NCI-H2171 treated with DMSO at 0.1 percent for 48 hours (cell line): ENCODE measurements at regions not wholly inside any gene's neighbourhood (a gene's known extent, or its start where the extent isn't known, plus 50 kb on each side); places are given as distances from the start of the nearest gene placed in this dataset.
A peak's percentile ranks its signal among the peaks of the same experiment; 100 is the strongest.

Experiments
- DNase-seq: peaks from one replicate; lab custom pipeline; 2025; lab: John Stamatoyannopoulos, UW

DNA sequence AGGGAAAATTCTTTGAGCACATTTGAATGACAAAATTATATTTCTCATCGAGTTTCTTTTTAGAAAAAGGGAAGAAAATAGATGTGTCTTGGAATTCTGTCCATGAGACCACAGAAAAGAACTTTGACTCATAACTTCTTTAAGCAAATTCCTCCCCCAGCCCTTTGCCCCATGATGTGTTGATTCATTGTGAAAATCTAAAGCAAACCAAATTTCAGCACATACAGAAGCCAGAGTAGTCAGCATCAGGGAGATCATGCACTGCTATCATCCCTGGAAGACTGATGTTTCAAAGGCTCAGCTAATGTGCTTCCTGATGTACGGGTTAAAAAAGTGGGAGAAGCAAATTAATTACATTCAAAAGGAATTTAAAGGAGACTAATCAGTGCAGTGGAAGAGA lies 159.7 kb downstream of the FAT3 start:
- DNase-seq: no peak

DNA sequence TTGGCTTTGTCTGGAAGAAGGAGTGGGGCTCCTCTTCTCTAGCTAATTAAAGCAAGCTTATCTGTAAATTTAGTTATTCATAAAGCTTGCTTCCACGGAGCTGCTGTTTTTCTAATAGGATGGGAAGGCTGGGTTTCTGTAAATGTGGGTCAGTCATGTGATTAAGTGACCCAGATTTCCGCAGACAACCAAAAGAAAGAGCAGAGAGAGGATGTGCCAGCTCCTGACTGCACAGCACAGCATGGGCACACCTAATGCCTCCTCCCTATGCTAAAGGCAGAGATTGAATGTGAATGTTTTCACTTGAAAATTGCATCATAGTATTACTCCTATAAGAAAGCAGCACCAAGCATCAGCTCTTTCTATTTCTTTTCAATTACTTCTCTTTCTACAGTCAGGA lies 160.2 kb downstream of the FAT3 start:
- no peak for DNase-seq

DNA sequence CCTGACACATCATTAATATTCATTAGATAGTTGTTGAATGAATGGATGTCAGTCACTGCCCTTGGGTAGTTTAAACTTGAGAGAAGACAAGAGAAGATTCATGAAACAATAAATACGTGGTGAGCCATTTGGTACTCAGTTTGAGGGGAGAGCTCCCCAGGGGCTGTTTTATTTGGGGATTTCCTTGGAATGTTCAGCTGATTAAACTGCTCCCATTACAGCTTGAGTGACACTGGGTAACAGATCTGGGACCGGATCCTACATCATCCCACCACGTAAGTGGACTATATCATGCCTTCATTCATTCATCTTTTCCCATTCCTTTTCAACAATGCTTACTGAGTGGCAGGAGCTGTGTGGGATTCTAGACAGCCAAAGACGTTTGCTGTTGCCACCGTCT lies 162.0 kb downstream of the FAT3 start:
- no peak for DNase-seq

DNA sequence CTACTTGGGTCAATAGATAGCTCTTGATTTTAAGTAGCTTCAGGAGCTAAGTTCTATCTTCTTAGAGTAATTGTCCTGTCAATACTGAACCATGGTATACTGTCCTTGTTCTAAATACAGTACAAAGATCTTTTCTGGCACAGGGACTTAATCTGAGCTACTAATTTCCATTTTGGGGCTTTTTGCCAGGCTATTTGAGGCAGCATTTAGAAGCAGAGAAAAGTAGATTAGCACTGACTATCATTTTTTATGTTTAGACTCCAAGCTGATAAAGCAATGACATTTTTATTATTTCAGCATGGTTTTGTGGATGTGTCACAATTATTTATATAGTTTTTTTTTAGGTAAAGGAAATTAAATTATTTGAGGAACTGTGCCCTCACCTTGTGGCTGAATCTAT lies 163.2 kb downstream of the FAT3 start:
- no peak for DNase-seq

DNA sequence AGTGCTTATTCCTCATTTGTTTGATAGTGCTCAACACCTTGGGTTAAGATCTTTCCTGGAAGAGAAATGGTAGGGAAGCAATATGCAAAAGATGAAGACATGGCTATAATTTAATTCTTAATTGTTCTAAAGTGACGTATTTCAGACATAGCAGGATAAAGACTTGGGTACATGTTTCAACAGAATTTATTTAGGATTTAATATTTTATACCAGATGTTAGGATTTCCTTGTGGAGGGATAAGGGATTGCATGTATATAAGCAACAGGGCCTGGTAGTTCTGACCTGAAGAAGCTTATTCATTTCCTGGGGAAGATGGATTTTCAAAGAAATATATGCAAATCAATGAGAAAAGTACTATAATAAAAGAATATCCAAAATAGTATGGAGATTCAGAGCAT lies 163.8 kb downstream of the FAT3 start:
- no peak for DNase-seq

DNA sequence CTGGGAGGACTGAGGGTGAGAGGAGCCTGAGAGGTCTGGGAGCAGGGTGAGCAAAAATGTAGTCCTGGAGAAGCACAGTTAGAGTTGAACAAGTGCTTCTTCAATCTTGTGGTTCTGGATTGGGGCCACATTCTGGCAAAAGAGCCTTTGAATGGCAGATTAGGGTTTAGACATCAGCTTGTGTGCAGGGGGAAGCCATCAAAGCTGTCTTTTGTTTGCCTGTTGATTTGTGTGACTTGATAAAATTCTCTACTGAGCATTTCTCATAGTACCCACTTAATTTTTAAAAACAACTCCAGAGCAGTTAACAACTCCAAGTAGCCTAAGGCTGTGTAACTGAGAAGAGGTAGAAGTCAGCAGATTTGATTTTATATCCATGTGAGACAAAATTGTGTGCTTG lies 166.2 kb downstream of the FAT3 start:
- DNase-seq: no peak

DNA sequence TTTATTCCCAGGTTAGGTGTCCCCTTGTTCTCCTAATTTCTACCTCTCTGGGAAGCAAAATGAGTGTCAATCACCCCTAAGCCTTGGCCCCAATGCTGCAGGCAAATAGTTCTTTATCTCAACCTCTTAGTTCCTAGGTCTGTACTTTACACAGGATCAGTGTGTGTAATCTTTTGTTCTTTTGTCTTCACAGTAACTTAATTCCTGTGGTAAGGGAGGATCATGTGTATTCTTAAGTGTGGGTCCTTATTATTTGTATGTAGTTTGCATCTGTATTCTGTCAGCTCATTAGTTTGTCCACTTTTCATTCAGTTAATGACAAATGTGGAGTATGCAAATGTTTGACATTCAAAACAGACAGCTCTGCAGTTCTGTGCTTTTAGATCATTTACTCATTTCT lies 166.7 kb downstream of the FAT3 start:
- no peak for DNase-seq

DNA sequence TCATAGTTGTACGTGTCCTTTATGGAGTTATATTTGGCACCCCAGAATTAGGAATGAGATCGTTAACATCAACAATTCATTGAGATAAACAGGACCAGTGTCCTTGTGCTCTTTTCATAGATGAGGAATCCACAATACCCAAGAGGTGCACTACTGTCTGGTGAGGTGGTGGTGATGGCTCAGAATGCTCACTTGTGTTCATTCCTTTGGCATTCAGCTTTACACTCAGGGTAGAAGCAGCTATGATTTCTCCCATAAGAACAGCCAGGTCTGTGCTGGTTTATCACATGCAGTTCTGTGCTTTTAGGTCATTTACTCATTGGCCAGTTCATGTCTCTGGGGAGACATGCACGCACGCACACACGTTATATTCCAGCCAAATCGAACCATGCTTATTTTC lies 167.2 kb downstream of the FAT3 start:
- DNase-seq: no peak

DNA sequence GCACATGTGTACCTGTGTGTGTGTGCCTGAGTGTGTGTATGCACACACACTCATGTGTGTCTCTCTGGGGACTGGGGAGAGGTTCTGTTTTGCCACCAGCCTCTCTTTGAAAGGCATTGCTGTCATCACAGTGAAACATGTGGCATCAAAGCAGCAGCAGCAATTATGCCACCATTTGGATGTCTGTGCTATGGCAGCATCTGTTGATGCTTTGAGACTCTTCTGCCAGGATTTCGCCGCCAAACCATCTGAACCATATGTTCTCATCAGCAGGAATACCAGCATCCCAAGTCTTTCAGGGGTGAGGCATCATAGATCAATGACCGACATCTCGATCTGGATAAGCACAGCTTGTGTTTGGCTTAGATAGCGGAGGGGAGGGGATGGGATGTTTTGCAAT lies 168.6 kb downstream of the FAT3 start:
- DNase-seq: peak; percentile 9

DNA sequence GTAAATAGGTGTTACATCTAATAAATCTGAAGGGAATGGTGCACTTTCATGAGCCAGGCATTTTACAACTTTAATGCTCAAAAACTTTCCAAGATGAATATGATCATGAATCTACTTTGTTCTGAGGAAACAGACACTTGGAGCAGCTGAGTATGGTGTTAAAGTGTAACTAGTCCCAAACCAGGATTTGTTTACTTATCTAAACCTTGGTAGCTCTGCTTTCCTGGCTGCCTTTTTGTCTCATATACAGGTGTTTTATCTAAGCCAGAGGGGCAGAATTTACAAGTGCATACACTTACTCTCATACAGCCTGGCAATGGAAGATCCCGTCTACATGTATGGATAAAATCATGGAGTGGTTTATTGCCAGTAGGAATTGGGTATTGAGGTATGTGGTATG lies 171.5 kb downstream of the FAT3 start:
- DNase-seq: no peak

DNA sequence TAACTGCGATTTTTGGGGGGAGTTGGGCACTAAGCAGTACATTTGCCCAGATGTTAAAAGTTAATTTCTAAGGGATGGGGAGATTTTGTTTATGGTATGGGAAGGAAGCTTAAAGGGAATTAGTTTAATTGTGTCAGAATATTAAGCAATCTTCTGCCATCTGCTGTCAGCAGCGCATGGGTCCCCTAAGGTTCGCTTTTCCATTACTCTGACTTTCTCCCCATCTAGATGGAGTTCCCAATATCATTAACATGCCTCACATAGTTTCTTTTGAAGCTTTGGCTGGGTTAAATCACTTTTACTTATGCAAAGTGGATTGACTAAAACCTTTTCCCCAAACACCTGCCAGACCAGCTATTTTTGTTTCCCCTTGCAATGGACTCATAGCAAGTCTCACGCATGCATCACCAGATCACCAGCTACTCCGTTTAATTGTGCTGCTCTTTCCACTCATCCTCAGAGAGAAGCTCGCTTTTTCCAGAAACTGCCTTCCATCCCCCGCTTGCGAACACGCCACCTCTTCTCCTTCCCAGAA lies 172.7 kb downstream of the FAT3 start:
- no peak for DNase-seq

DNA sequence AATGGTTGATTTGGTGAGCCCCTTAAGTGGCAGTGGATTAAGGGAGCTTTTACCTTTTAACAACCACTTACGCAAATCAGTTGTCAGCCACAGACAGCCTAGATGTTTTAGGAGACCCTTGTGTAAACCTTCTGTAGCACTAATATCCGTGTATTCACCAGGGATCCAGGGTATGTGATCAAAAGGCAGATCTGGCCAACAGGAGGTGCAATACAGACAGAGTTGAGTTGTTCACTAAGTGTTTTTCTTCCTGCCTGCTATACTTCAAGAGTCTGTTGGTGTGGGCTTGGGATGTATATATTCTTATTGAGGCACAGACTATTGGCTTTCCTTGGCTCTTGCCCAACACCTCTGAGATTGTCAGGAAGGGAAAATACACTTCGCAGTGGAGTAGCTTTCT lies 175.1 kb downstream of the FAT3 start:
- DNase-seq: no peak

DNA sequence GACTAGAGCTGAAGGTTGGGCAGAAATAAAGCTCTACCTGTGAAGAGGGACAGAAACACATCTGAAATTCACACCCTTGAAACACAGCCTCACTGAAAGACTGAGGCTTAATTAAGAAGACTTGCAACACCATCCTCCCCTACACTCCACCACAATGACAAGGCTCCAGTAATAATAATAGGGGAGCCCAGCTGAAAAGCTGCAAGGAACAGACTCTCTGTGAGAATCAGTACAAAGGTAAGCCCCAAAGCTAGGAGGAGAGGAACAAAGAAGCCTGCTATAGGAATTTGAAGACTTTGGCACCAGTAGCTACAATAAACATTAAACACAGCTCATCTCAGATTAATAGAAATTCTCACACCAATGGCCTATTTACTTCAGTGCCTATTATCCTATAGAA lies 176.9 kb downstream of the FAT3 start:
- DNase-seq: no peak

DNA sequence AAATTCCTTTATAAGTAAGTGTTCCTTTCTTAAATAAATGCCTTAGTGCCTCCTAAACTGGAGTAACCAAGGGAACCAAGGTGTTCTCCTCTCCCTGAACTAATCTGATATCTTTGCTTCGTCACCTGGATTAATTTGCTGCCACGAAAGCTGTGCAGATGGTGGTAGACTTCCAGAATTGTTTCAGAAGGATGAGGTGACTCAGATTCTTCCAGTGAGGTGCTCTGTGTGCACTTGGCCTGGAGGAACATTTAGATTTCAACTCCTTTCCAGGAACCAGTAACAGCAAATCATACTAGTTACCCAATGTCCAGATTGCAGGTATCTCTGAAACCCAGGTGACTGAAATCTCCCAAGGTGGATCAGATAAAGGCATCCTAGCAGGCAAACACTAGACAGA lies 181.9 kb downstream of the FAT3 start:
- no peak for DNase-seq

DNA sequence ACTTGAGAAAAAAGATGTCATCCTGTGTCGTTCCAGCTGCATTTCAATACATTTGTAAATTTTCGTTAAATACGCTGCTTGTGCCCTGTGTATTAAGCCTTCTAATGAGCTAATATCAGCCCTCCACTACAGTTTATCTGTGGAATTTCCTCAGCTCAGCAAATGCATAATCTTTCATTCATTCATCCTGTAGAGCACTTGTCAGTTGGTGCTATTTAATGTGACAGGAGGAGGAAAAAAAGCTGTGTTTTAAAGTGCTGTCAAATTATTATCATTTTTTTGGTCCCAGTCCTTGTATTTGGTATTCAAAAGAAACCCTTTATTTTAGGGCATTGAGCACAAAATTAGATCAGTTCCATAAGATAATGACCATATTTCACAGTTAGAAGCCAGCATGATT lies 184.7 kb downstream of the FAT3 start:
- DNase-seq: no peak

DNA sequence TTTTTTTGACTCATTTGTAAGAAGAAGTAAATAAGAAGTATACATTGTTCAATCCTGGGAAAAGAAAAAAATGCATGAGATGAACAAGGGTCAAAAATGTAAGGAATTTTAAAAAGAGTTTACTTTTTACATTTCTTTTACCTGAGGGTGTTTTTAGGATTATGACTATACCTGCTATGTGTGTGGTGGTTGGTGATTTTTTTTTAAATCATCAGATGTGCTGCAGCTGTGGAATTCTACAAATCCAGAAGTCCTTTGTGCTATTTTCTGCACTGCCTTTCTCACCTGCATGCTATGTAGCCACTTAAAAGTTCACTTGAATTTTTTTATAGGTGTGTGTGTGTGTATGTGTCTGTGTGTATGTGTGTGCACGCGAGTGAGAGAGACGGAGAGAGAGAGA lies 185.3 kb downstream of the FAT3 start:
- no peak for DNase-seq

DNA sequence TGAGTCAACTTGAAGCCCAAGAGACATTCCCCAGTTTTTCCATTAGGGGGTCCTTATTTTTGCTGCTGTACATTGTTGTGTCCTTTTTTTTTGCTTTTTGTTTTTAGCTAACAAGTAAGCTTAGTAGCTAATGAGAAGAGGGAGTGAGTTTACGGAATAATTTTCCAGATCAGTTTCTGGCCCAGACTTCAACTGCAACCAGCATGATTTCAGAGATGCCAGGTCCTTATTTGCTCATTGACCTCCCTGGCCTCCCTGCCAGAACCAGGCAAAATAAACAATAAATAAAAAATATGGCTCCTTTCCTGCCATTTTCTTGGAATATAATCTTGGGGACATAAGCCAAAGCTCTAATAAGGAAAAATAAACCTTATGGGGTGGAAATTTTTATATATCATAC lies 185.9 kb downstream of the FAT3 start:
- DNase-seq: no peak

DNA sequence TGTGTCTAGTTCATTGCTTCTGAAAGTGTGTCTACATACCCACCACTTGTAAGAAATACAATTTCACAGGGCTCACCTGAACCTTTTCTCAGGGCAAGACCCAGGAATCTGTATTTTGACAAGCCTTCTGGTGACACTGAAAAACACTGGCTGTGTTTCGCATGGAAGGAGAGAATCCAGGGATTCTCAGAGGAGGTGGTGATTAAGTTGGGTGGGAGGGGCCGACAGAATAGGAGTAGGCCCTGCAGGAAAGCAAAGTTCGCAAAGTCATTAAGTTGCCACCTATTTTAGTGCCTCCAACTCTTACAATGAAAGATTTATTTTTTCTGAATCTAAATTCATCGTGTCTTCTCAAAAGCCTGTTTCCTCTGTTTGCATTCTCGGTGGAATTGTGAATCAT lies 186.8 kb downstream of the FAT3 start:
- DNase-seq: no peak

DNA sequence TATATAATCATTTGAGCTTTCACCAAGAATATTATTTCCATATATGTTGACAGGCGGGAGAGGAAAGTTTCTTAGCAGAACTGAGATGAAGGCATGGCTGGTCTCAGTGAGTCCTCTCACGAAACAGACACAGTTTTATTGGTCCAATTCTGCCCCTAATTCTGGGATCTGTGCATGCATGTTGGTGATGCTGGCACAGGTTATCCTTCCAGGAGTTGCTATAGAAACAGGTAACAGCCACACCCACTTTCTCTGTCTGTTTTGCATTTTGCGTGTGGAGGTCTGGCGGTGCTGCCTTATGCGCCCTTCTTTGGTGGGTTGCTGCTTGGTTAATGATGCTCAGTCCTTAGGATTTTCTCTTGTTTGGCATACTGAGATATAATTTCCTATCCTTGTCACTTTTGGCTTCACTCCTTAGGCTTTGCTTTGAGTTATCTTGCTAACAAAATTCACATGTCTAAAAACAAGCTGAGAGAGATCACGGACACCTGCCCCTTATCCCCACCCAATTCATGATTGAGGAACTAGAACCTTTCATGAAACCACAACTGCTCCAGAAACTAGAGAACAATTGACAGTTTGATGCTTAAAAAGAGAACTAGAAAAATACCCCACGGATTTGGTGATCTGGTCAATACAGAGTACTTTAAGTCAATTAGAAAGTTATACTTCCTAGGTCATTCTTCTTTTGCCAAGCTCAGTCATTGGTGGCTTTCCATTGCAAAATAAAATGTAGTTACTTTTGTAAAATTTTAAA lies 189.3 kb downstream of the FAT3 start:
- no peak for DNase-seq

DNA sequence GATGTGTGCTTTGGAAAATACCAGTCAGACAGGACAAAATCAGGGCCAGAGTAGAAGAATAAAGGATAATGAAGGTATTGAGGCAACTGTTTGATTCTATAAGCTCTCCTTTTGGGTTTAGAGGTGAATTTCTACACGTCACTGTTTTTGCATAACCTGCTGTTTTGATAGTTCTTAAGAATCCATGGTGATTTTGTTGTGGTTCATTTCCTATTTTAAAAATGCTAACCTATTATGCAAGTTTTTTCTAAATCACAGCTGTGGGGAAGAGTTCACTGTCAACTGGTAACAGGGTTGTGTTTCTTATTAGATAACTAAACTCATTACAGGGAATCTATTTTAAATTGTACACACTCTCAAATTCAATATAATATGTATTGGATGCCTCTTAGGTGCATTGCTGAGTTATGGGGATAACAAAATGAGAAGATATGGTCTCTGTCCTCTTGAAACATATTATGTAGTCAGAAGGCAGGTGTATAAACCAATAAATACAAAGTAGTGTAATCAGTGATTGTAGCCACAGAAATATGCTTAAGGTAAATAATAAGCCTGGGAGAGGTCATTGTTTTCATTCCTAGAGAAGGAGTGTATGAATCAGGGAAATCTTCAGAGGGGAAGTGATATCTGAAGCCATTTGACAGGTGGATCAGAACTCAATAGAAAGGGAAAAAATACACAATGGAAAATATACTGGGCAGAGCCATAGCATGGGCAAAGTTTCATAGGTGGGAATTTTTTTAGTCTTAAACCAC lies 192.5 kb downstream of the FAT3 start:
- no peak for DNase-seq

DNA sequence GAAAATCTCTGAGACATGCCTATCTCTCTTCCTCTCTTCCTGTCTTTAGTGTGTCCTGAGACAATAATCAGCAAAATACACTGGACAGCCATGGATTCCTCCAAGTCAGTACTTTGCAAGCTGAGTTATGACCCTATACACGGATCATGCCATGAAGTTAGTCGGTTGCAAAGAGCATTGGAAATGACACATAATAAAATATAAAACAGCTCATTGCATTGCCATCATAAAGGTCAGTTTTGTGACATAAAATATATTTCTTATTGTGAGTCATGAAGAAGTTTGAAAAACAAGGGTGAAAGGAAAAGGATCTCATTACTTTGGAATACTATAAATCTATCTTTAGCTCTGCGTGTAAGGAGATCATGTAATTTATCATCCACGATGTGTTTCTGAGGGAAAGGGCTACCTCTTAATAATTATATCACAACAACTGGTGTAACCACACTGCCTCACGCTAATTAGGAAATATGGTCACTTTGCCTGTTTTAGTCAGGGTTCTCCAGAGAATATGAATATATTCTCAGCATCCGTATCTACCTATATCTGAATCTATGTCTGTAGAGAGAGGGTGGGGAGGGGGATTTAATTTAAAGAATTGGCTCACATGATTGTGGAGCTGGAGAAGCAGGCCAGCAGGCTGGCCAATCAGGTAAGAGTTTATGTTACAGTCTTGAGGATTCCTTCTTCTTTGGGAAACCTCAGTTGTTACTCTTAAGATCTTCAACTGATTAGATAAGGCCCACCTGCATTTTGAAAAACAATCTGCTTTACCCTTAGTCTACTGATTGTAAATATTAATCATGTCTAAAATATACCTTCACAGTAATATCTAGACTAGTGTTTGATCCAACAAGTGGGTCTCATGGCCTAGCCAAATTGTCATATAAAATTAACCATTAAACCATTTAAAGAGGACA lies 198.8 kb downstream of the FAT3 start:
- DNase-seq: no peak

DNA sequence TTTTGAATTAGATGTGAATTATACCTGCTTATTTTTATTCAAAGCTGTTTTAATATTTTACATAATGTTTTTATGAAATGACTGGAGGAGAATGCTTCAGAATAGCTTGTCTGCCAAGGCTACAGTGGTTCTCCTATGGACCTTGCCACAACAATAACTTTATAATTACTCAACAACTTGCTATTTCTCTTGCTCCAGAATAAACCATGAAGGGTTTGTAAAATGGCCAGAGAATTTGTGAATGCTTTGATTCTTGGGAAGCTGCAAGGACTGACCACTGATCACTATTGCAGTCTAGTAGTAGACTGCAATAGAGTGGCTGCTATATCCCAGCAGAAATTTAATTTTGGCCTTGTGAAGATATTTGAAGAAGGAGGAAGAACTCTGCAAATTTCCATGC lies 199.7 kb downstream of the FAT3 start:
- DNase-seq: no peak

DNA sequence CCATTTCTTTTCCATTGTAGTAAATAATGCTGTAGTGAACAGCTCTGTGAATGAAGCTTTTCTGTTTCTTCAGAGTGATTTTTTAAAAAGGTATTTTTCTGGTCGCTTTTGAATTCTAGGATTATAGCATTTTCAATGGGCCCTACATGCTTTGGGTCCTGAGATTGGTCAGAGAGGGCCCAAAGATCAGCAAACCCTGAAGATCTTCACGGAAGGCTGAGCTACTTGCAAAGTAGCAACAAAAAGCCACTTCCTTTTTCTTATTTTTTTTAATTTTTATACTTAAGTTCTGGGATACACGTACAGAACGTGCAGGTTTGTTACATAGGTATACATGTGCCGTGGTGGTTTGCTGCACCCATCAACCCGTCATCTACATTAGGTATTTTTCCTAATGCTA lies 200.5 kb downstream of the FAT3 start:
- no peak for DNase-seq
